Progenitor cell of endocrine pancreas (in vitro differentiated cells): ENCODE measurements at regions not wholly inside any gene's neighbourhood (a gene's known extent, or its start where the extent isn't known, plus 50 kb on each side); places are given as distances from the start of the nearest gene placed in this dataset.

Experiments
- DNase-seq: peaks from one replicate; pipeline ENCODE4 v3.0.0; 2021; ENCODE audit warnings: low spot score; ENCODE audit not compliant: unreplicated experiment
- H3K27ac Mint-ChIP-seq: 2 replicates; pipeline ENCODE4 v1.8.0; 2021; ENCODE audit warnings: mild to moderate bottlenecking, moderate library complexity, mixed read lengths
- H3K27me3 Mint-ChIP-seq: 2 replicates; pipeline ENCODE4 v1.8.0; 2021; ENCODE audit warnings: mixed read lengths
- H3K36me3 Mint-ChIP-seq: 2 replicates; pipeline ENCODE4 v1.8.0; 2022; ENCODE audit warnings: mixed read lengths; ENCODE audit not compliant: insufficient read depth
- H3K4me1 Mint-ChIP-seq: 2 replicates; pipeline ENCODE4 v1.8.0; 2021; ENCODE audit warnings: low read depth, mixed read lengths
- H3K4me3 Mint-ChIP-seq: 2 replicates; pipeline ENCODE4 v1.8.0; 2021; ENCODE audit warnings: low read depth, mild to moderate bottlenecking, moderate library complexity, mixed read lengths
- H3K9me3 Mint-ChIP-seq: 2 replicates; pipeline ENCODE4 v1.8.0; 2021; ENCODE audit warnings: low read depth, mixed read lengths
- TF ChIP-seq, protein P1 (sequence below): fragments of 200-600 bp; sonication (generic); IDR thresholded peaks from one replicate; pipeline ENCODE4 v1.5.0; 2021; ENCODE audit warnings: antibody characterized with exemption, mild to moderate bottlenecking; ENCODE audit not compliant: unreplicated experiment

- H3K27me3 Mint-ChIP-seq = peaks cover 8% of the 10 kb centered on the region
- H3K27ac Mint-ChIP-seq = no peak overlapping the region
- no peaks in the 10 kb centered on the region for H3K4me1 Mint-ChIP-seq
- no peak for DNase-seq
- TF ChIP-seq, protein P1, sequence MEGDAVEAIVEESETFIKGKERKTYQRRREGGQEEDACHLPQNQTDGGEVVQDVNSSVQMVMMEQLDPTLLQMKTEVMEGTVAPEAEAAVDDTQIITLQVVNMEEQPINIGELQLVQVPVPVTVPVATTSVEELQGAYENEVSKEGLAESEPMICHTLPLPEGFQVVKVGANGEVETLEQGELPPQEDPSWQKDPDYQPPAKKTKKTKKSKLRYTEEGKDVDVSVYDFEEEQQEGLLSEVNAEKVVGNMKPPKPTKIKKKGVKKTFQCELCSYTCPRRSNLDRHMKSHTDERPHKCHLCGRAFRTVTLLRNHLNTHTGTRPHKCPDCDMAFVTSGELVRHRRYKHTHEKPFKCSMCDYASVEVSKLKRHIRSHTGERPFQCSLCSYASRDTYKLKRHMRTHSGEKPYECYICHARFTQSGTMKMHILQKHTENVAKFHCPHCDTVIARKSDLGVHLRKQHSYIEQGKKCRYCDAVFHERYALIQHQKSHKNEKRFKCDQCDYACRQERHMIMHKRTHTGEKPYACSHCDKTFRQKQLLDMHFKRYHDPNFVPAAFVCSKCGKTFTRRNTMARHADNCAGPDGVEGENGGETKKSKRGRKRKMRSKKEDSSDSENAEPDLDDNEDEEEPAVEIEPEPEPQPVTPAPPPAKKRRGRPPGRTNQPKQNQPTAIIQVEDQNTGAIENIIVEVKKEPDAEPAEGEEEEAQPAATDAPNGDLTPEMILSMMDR = no peak
- H3K4me3 Mint-ChIP-seq = no peak overlapping the region
- H3K36me3 Mint-ChIP-seq = no peaks in the 10 kb centered on the region
- H3K9me3 Mint-ChIP-seq = peaks cover 4% of the 10 kb centered on the region
These were observed 91.3 kb upstream of the ATP10A start for GRCh38 chr15:25954398-25954797.

DNA sequence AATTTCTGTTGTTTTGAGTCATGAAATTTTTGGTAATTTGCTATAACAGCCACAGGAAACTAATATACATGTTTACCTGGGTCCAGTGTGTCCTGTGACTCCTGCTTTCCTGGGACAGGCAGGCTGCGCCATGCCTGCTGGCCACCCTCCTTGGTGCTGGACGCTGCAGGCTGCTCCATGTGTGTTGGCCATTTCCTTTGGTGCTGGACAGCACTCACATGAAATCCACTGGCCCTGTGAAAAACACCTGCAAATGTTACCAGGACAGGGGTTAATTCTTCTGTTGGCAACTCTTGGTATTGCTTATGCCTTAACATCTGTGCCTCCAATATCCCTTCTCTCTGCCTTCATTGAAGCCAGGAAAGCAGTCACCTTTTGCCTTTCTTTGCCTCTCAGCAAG is 86.9 kb upstream of the ATP10A start:
- H3K36me3 Mint-ChIP-seq = no peaks in the 10 kb centered on the region
- H3K9me3 Mint-ChIP-seq = peaks cover 4% of the 10 kb centered on the region
- no peak for DNase-seq
- H3K4me3 Mint-ChIP-seq = no peak overlapping the region
- TF ChIP-seq, protein P1 = no peak
- H3K27me3 Mint-ChIP-seq = no peaks in the 10 kb centered on the region
- H3K4me1 Mint-ChIP-seq = peaks cover 3% of the 10 kb centered on the region
- H3K27ac Mint-ChIP-seq = no peak overlapping the region

DNA sequence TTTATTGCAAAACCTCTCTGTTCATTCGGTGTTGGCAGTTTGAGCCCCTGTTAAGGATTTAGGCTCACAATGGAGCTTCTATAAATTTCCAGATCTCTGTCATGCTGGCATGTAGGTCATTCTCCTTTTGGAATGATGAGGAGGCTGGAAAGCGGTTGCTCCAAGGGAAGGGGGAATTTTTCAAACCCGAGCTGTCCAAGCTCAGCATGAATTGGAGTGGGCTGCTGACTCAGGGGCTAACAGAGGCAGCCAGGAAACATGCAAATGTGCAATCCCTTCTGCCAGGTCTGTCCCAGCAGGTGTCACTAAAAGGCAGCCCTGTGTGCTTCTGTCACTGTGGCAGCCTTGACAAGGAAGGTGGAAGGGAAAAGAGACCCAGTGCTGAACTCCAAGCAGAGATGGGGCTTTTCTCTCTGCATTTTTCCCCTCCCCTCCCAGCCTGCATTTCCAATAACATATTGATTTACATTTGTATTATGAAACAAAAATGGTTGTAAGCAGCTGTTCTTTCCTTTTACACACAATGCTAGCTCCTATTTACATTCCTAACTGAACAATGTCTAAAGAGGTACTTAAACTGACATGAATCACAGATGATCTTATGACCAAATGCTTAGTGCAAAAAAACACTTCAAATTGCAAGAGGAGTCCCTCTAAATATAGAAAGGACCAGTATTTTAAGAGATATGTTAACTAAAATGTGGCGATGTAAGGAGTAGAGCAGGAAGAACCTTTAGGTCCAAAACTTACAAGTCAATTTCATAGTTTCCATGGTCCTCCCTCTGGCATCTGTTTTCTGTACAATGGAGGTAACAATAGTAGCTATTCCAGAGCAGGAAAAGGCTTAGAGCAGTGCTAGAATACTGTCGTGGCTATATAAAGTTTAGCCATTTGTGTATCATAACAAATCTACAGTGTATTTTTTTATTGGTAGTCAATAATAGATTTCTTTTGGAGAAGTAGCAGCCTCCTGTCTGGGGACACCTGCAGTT is 84.5 kb upstream of the ATP10A start:
- no peak for DNase-seq
- Mint-ChIP-seq H3K4me1 (peaks cover 3% of the 10 kb centered on the region), H3K36me3 (no peaks in the 10 kb centered on the region), H3K9me3 (no peaks in the 10 kb centered on the region), H3K27ac (no peak overlapping the region), H3K4me3 (no peak overlapping the region), H3K27me3 (peaks cover 3% of the 10 kb centered on the region)
- TF ChIP-seq, protein P1 = peak; percentile 31

GRCh38 chr15:25946241-25946805 is 83.2 kb upstream of the ATP10A start:
- H3K36me3 Mint-ChIP-seq = no peaks in the 10 kb centered on the region
- peaks cover 3% of the 10 kb centered on the region for H3K4me1 Mint-ChIP-seq
- no peaks in the 10 kb centered on the region for H3K9me3 Mint-ChIP-seq
- no peak overlapping the region for H3K4me3 Mint-ChIP-seq
- no peak overlapping the region for H3K27ac Mint-ChIP-seq
- H3K27me3 Mint-ChIP-seq = peaks cover 3% of the 10 kb centered on the region
- TF ChIP-seq, protein P1 = no peak
- DNase-seq = no peak

- H3K4me3 Mint-ChIP-seq = no peak overlapping the region
- H3K4me1 Mint-ChIP-seq = peaks cover 3% of the 10 kb centered on the region
- peaks cover 3% of the 10 kb centered on the region for H3K27me3 Mint-ChIP-seq
- TF ChIP-seq, protein P1 = no peak
- H3K9me3 Mint-ChIP-seq = no peaks in the 10 kb centered on the region
- no peaks in the 10 kb centered on the region for H3K36me3 Mint-ChIP-seq
- no peak for DNase-seq
- H3K27ac Mint-ChIP-seq = no peak overlapping the region
These were observed 81.3 kb upstream of the ATP10A start for GRCh38 chr15:25944386-25944785.
